Stimulated activated naive CD4-positive, alpha-beta T cell (primary cell): ENCODE measurements at regions not wholly inside any gene's neighbourhood (a gene's known extent, or its start where the extent isn't known, plus 50 kb on each side); places are given as distances from the start of the nearest gene placed in this dataset.
"Not testable (repeated sequence)": the region's sequence is repeated elsewhere in the genome, so short reads cannot be mapped to it uniquely, and the experiment has no call there.

Experiments used
- DNase-seq, 6 experiments: peaks; one replicate each; lab custom pipeline; 2025; lab: John Stamatoyannopoulos, UW

- DNase-seq, result no peak
These were observed 68.8 kb downstream of the SSX7 start for GRCh38 chrX:52585892-52586291.

- no peak for DNase-seq
These were observed 60.8 kb upstream of the XAGE1B start for GRCh38 chrX:52577464-52578173.

GRCh38 chrX:52576946-52577345 is 60.1 kb upstream of the XAGE1B start:
- no peak for DNase-seq

GRCh38 chrX:52576474-52576873 is 59.6 kb upstream of the XAGE1B start:
- no peak for DNase-seq

- peak in 3 of 6 experiments; percentile 2 to 36 (median 34) for DNase-seq
These were observed 57.8 kb upstream of the XAGE1B start for GRCh38 chrX:52574416-52575275.

GRCh38 chrX:52568146-52568545 is 51.3 kb upstream of the XAGE1B start:
- DNase-seq, result not testable (repeated sequence)
